ENCODE measurements at regions not wholly inside any gene's neighbourhood (a gene's known extent, or its start where the extent isn't known, plus 50 kb on each side); places are given as distances from the start of the nearest gene placed in this dataset.

- no peak for DNase-seq
Measured at GRCh38 chr9:1331546-1332038, 281.4 kb downstream of the DMRT2 start.

- DNase-seq: no peak
Measured at GRCh38 chr9:1332156-1332555, 282.0 kb downstream of the DMRT2 start.

DNA sequence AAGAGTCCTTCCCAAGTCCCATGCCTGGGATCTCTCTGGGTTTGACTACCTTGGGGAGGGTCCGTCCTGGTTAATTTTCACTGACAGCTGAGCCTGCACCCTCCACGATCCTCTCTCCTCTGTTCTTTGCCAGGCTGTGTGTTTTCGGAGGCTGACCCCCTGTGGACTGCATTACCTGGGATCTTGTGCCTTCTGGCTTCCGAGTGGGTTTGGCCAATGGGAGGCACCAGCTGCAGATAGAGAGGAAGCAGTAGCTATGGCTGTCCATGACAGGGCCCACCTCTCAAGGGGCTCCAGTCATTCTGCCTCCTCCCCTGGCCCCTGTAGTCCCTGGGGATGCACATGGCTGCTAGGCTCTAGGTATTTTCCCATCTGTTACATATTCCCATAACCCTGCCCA is 285.0 kb downstream of the DMRT2 start:
- DNase-seq: no peak

DNA sequence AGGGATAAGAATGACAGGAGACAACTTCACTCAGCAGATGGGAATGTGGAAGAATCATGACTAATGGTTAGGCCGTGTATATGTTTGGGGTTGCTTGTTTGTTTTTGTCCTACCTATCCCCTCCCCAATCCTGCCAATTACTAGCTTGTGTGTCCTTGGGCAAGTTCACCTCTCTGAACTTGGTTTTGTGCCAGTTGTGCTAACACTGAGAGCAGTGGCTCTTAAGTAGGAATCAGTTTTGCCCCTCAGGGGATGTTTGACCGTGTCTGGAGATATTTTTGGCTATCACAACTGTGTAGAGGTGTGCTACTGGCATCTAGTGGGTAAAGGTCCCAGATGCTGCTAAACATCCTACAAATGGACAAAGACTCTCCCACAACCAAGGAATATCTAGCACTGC is 287.0 kb downstream of the DMRT2 start:
- DNase-seq: no peak

DNA sequence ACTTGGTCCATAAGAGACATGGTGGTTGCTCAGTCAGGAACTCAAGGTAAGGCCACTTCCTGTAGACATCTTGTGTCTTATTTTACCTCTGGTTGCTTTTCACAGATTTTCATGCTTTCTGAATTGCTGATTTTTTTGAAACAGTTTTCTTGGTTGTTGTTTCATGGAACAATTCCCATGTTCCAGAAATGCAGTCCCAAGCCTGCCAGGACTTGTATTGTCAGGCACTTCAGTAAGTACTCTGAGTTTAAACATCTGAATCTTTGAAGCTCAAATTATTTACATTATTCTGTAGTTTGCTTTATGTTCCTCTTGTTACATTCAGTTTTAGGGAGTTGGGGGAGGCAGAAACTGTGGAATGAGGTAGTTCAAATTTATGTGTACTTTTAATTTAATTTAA is 290.2 kb downstream of the DMRT2 start:
- DNase-seq: peak; percentile 16

GRCh38 chr9:1353291-1353690 is 303.1 kb downstream of the DMRT2 start:
- no peak for DNase-seq

GRCh38 chr9:1354086-1354485 is 303.9 kb downstream of the DMRT2 start:
- no peak for DNase-seq

DNA sequence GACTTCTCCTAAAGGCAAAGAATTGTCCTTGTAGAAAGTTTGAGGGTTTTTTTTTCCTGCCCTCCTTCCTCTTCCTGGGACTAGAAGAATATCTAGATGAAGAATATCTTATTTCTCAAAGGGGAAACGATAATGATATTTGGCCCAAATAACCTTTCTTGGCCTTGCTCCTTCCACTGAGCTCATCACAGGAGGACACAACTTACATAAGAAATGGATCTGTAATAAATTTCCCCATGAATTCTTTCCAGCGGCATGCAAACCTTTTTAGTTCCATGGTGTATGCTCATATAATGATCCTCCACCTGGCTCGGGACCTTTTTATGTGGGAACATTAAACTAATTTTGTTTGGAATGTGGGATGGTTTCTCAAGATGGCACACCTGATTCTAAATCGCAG is 304.4 kb downstream of the DMRT2 start:
- DNase-seq: no peak

DNA sequence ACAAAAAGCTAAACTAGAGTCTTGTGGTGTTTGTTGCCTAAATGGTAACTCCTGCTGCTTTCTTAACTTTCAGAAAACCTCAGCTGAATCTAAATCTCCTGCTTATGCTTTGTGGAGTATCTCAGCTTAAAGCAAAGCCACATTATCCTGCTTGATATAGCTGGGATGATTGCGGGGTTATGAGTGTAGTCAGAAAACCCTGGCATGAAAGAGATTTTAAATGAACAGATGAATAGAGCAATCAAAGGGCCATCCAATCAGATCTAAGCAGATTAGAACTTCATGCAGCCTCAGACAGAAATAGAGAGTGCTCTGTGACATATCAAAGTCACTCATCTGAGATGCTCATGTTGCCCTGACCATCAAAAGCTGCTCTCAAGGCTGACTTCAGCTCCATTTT is 305.5 kb downstream of the DMRT2 start:
- DNase-seq: no peak

GRCh38 chr9:1362845-1363244 is 312.7 kb downstream of the DMRT2 start:
- no peak for DNase-seq

- no peak for DNase-seq
Measured at GRCh38 chr9:1366276-1366675, 316.1 kb downstream of the DMRT2 start.

DNA sequence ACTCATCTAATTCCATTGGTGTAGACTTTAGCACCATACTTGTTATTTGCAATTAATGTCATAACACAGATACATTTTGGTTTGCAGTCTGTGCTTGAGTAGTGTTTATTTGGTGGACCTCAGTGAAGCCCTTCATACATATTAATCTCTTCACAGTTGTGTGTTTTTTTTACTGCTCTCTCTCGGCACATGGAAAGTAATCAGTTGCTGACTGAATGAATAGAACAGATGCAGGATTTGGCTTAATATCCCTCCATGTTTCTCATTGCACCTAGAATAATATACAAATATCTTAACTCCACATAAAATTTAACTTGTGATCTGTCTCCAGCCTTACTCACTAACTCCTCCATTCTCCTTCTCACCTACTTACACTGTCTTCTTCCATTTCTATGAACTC is 319.1 kb downstream of the DMRT2 start:
- no peak for DNase-seq

DNA sequence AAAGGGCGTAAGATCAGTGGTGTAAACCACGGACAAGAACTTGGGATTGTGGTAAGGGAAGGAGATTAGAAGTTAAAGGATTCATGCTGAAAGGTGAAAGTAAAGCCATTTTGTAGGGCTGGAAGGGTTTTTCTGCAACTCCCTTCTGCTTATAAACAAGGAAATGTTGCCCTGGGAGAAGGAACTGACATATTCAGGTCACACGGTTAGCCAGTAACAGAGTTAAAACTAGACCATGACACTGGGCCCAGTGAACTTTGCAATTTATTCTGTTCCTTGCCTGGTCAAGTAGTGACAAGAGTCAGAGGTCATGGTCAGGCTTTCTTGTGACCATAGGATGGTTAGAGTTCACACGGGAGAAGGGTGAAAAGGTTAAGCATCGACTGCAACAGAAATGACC is 323.3 kb downstream of the DMRT2 start:
- DNase-seq: no peak

DNA sequence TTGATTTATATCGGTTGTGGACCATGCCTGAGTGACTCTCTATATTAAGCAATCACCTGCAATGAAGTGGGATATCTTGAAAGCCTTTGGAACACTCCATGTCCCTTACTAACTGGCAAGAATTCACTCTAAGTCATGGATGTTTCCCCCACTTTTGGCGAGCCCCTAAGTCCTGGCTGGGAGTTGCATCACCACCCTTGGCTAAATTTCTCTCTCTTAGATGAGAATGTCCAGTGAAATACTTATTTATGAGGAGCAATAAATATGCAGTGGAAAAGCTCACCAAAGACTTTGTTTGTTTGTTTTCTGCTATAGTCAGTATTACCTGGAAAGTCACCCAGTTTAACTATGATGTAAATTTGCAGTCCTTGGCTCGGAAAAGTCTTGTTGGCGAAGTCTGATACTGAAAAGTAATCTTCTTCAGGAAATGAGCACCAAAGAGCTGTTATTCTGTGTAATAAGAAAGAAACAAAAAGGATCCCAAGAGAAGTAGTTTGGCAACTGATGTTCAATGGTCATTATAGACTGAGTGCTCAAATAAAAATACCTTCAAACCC is 333.8 kb downstream of the DMRT2 start:
- DNase-seq: peak; percentile 53

GRCh38 chr9:1384816-1385215 is 334.7 kb downstream of the DMRT2 start:
- DNase-seq: no peak

- DNase-seq: no peak
Measured at GRCh38 chr9:1386420-1386819, 336.3 kb downstream of the DMRT2 start.

GRCh38 chr9:1388216-1388615 is 338.1 kb downstream of the DMRT2 start:
- DNase-seq: no peak

- no peak for DNase-seq
Measured at GRCh38 chr9:1400983-1401382, 350.8 kb downstream of the DMRT2 start.

DNA sequence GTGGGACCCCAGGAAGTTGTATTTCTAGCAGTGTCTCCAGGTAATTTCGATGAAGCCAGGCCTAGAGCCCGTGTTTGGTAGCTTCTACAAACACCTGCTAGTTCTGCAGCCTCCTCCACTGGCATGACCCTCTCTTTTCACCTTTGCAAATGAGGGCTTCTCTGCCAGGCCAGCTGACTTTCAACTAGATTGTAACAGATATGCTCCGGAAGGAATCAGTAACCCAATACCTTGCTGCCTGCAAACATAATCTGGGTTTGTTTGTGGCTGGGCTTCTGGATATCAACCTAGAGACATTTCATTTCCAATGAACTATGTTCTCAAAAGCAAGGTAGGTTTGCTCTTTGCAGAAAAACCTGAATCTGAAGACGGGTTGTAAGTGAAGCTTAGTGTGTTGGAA is 354.8 kb downstream of the DMRT2 start:
- no peak for DNase-seq

DNA sequence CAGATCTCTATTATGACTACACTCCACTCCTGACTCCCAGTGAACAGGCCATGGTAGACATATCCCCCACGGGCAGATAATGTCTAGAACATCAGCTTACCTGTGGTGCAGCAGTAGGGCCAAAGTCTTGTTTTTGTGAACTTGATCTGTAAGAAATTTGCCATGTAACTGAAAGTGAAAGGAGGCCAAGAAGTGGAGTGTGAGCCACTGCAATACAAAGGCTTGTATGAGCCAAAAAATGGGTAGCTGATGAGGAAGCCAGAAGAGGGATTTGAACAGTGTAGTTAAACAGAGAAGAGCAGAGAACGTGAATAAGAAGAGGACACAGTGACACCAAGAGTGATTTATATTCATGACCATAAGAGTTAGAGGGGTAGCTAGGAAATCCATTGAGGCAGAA is 361.7 kb downstream of the DMRT2 start:
- no peak for DNase-seq

DNA sequence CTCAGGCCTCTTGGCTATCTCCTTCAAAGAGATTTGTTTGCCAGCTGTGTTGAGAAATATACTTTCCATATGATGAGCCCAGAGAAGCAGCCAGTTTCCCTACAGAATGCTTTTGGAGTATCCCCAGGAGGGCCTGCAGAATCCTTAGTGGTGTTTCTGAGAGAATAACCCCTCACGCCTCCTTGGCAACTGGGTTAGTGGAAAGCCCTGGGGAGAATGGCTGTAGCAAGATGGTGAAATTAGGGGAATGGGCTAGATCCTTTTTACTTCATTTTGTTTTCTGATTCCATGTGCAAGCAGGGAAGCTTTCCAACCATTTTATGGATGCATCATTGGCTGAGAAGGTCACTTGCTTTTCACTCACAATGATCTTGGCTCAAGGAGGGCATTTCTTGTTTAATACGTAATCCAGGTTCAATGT is 364.6 kb downstream of the DMRT2 start:
- DNase-seq: peak; percentile 82

- DNase-seq: no peak
Measured at GRCh38 chr9:1415146-1415545, 365.0 kb downstream of the DMRT2 start.

- DNase-seq: no peak
Measured at GRCh38 chr9:1416261-1416660, 366.1 kb downstream of the DMRT2 start.

DNA sequence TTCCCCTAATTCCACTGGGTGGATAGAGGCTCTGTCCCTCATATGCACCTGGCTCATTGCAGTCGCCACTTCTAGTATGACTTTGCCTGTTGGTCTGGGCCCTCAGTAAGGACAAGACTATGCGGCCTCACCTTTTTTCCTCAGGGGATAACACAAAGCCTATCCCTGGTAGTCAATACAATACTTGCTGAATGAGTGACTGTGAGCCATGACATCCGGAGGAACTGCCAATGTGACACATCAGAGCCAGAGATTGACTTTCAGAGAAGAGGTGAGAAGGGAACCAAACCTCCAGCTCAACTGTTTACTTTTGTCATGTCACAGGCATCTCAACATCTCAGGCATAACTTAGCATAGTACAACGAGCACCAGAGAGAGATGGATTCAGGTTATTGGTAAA is 371.3 kb downstream of the DMRT2 start:
- no peak for DNase-seq

DNA sequence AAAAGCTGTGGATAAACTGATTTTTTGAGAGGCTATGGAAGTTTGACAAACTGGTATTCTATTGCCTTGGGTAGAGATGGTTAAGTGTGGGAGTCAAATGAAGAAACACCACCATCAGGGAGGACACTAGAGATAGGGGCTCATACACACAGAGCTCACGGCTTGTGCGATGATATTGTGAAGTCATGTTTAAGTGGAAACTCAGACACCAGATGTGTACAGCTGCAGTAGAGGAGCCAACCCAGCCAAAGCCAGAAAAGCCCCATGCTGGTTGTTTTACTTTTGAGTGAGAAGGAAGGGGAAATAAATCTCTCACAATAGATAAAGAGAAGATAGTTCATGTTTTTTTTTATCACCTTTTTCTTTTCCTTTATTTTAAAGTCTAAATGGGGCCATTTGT is 377.7 kb downstream of the DMRT2 start:
- DNase-seq: peak; percentile 54

Data from muscle of arm (tissue), 1 donor.